ENCODE measurements at regions not wholly inside any gene's neighbourhood (a gene's known extent, or its start where the extent isn't known, plus 50 kb on each side); places are given as distances from the start of the nearest gene placed in this dataset.
"Not testable (repeated sequence)": the region's sequence is repeated elsewhere in the genome, so short reads cannot be mapped to it uniquely, and the experiment has no call there.

DNA sequence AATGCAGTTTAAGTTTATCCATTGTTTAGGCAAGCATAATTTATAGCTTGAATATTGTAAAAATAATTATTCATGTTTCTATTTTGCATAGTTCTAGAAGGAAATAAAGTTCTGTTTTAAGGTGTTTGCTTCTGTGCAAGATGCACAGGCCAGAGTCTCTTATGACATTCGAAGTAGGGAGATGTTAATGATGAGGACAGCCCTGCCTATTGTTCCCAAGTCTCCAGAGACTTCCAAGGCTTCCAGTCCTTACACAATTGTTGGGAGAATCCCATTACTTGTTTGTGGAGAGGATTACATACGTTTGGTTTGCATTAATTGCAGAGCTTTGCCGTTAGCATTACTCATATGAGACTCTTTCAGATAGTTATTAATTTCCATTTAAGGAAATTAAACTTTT, 96.2 kb upstream of the ANK2 start:
- TF ChIP-seq EP300 (IDR thresholded peaks at IDR 0.05) (no peak), POLR2AphosphoS5 (IDR thresholded peaks at IDR 0.05) (no peak), CTCF (IDR thresholded peaks at IDR 0.05) (no peak), POLR2A (IDR thresholded peaks at IDR 0.05; ENCODE audit: low read depth) (no peak)
- peaks cover 0 to 6% (median 0%) of the 10 kb centered on the region in 4 donors for H3K4me1 ChIP-seq
- H3K27me3 ChIP-seq = no peaks in the 10 kb centered on the region
- no peak overlapping the region for H3K4me3 ChIP-seq
- no peaks in the 10 kb centered on the region for H3K9me3 ChIP-seq
- WGBS = 80% methylated on average over 3 of the region's 3 CpGs
- no peak for DNase-seq (ENCODE audit: extremely low spot score)
- intact Hi-C loops (cut with DNase I) = loop anchor here (10.0 kb wide), 1 partner anchor 132 kb away; no protein-coding TSS in a partner anchor
- no peak overlapping the region for H3K27ac ChIP-seq (replicated peaks in 1 of 4)
- H3K36me3 ChIP-seq = no peaks in the 10 kb centered on the region

DNA sequence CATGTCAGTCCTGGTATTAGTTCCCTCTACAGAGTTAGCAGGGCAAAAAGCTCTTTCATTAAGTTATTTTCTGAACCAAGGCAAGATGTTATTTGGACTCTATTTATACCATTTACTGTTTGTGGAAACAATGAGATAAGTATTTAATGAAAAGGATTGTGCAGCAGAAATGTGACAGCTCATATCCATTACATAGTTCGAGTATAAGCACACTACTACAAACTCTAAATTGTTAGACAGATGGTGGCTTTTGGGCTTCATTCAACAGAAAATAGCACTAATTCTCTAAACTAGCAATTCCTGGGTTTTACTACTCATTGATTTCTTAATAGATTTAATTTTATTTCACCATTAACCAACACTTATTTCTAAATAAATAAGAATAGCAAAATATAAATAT, 95.2 kb upstream of the ANK2 start:
- no peak for DNase-seq (ENCODE audit: extremely low spot score)
- no peaks in the 10 kb centered on the region for H3K36me3 ChIP-seq
- no peak overlapping the region for H3K27ac ChIP-seq (replicated peaks in 1 of 4)
- no peaks in the 10 kb centered on the region for H3K9me3 ChIP-seq
- no peaks in the 10 kb centered on the region for H3K27me3 ChIP-seq
- peaks cover 0 to 6% (median 0%) of the 10 kb centered on the region in 4 donors for H3K4me1 ChIP-seq
- WGBS = 63% methylated on average over 1 of the region's 1 CpG
- intact Hi-C loops (cut with DNase I) = loop anchor here (10.0 kb wide), 1 partner anchor 131 kb away; no protein-coding TSS in a partner anchor
- no peak overlapping the region for H3K4me3 ChIP-seq
- no peak for TF ChIP-seq EP300 (IDR thresholded peaks at IDR 0.05)
- TF ChIP-seq POLR2AphosphoS5 (IDR thresholded peaks at IDR 0.05) = no peak
- no peak for TF ChIP-seq CTCF (IDR thresholded peaks at IDR 0.05)
- no peak for TF ChIP-seq POLR2A (IDR thresholded peaks at IDR 0.05; ENCODE audit: low read depth)

- Histone ChIP-seq H3K27me3 (no peaks in the 10 kb centered on the region), H3K9me3 (no peaks in the 10 kb centered on the region), H3K4me3 (no peak overlapping the region), H3K36me3 (no peaks in the 10 kb centered on the region), H3K4me1 (peaks cover 0 to 3% (median 0%) of the 10 kb centered on the region in 4 donors), H3K27ac (replicated peaks in 1 of 4) (no peak overlapping the region)
- WGBS = 85% methylated on average over 6 of the region's 6 CpGs
- DNase-seq (ENCODE audit: extremely low spot score) = no peak
- TF ChIP-seq CTCF (IDR thresholded peaks at IDR 0.05) = no peak
- TF ChIP-seq POLR2AphosphoS5 (IDR thresholded peaks at IDR 0.05) = no peak
- TF ChIP-seq EP300 (IDR thresholded peaks at IDR 0.05) = no peak
- no peak for TF ChIP-seq POLR2A (IDR thresholded peaks at IDR 0.05; ENCODE audit: low read depth)
- intact Hi-C loops (cut with DNase I) = loop anchor here (10.0 kb wide), 1 partner anchor 128 kb away; no protein-coding TSS in a partner anchor
Observed at GRCh38 chr4:112956484-112956896, 93.0 kb upstream of the ANK2 start.

GRCh38 chr4:112957764-112958163, 91.7 kb upstream of the ANK2 start:
- intact Hi-C loops (cut with DNase I) = loop anchor here (10.0 kb wide), 1 partner anchor 127 kb away; no protein-coding TSS in a partner anchor

GRCh38 chr4:112966701-112967488, 82.6 kb upstream of the ANK2 start:
- TF ChIP-seq POLR2A (IDR thresholded peaks at IDR 0.05; ENCODE audit: low read depth) (no peak), EP300 (IDR thresholded peaks at IDR 0.05) (no peak), CTCF (IDR thresholded peaks at IDR 0.05) (no peak), POLR2AphosphoS5 (IDR thresholded peaks at IDR 0.05) (no peak)
- Histone ChIP-seq H3K27me3 (no peaks in the 10 kb centered on the region), H3K4me1 (no peaks in the 10 kb centered on the region), H3K36me3 (no peaks in the 10 kb centered on the region), H3K4me3 (no peak overlapping the region), H3K9me3 (no peaks in the 10 kb centered on the region), H3K27ac (replicated peaks in 1 of 4) (no peak overlapping the region)
- WGBS = 76% methylated on average over 5 of the region's 5 CpGs
- no peak for DNase-seq (ENCODE audit: extremely low spot score)
- intact Hi-C loops (cut with DNase I) = no loop called here

More at GRCh38 chr4:112957764-112958163, 91.7 kb upstream of the ANK2 start:
- not testable (repeated sequence) for H3K27ac ChIP-seq (replicated peaks in 1 of 4); H3K27me3 ChIP-seq; H3K9me3 ChIP-seq; H3K36me3 ChIP-seq; H3K4me1 ChIP-seq; H3K4me3 ChIP-seq; DNase-seq (ENCODE audit: extremely low spot score)
- 98% methylated on average over 19 of the region's 31 CpGs for WGBS
